Breast epithelium (tissue), 3 donors: ENCODE measurements at regions not wholly inside any gene's neighbourhood (a gene's known extent, or its start where the extent isn't known, plus 50 kb on each side); places are given as distances from the start of the nearest gene placed in this dataset.

ENCODE experiments used
- POLR2A ChIP-seq: fragments of 450-650 bp; IDR thresholded peaks from one replicate; pipeline ENCODE4 v1.6.1; 2016; ENCODE audit warnings: antibody characterized with exemption, mild to moderate bottlenecking, moderate library complexity
- TF ChIP-seq, protein P1 (sequence below), 3 donors: fragments of 450-650 bp; IDR thresholded peaks; one replicate each; pipeline ENCODE4 v1.5.1; 2016 to 2017; ENCODE audit warnings: antibody characterized with exemption in 3 of 3, mild to moderate bottlenecking in 3 of 3, moderate library complexity in 3 of 3

DNA sequence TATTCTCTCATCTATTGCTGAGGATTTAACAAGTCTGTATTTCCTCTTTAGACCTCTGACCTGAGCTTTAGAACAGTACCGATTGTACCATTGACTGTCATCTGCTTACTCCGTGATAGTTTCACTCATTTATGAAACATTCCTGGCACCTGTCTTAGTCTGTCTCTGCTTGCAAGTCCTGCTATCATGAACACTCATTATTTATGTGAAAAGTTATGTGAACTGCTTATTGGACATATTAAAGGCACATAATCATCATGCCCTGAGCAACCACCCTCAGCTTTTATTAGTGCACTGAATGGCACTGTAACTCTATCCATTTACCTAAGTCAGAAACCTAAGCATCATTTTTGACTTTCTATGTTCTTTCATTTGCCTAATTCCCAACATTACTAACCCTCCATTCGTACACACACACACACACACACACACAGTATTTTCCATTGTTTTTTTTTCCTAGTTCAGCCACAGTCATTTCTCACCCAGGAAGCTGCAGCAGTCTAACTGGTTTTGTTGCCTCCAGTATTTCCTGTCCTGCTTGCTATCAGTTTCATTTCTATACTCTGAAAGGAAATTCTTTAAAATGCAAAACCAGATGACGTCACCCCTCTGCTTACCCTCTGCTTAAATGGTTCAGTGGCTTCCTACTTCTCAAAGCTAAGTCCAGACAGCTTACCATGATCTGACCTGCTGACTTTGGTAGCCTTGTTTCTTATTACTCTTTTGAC, 146.1 kb downstream of the HAUS1 start:
- TF ChIP-seq, protein P1, sequence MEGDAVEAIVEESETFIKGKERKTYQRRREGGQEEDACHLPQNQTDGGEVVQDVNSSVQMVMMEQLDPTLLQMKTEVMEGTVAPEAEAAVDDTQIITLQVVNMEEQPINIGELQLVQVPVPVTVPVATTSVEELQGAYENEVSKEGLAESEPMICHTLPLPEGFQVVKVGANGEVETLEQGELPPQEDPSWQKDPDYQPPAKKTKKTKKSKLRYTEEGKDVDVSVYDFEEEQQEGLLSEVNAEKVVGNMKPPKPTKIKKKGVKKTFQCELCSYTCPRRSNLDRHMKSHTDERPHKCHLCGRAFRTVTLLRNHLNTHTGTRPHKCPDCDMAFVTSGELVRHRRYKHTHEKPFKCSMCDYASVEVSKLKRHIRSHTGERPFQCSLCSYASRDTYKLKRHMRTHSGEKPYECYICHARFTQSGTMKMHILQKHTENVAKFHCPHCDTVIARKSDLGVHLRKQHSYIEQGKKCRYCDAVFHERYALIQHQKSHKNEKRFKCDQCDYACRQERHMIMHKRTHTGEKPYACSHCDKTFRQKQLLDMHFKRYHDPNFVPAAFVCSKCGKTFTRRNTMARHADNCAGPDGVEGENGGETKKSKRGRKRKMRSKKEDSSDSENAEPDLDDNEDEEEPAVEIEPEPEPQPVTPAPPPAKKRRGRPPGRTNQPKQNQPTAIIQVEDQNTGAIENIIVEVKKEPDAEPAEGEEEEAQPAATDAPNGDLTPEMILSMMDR (IDR thresholded peaks at IDR 0.05): no peak
- no peak for TF ChIP-seq POLR2A
